ENCODE measurements at regions not wholly inside any gene's neighbourhood (a gene's known extent, or its start where the extent isn't known, plus 50 kb on each side); places are given as distances from the start of the nearest gene placed in this dataset.

DNA sequence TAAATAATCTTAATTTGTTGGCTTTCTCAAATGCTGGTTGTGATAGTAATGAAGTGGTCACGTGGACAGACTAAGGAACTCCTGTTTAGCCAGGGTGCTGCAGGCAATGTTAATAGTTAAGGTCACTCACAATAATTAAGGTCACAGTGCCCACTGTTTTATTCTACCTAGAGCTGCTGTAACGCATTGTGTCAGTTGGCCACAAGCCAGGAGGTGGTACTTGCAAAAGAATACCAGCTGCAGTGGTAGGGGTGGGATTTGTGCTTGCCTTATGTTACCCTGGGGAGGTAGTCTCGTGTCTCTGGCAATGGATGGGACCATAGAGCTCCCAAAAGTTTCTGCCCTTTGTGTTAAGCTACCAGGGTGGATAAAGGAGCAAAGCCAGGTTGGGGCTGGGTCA is 969.1 kb upstream of the CDH8 start:
- Histone ChIP-seq H3K36me3 (ENCODE audit: insufficient read depth, low read length) (no peaks in the 10 kb centered on the region), H3K9ac (ENCODE audit: low read depth, low read length) (no peak overlapping the region), H3K4me1 (ENCODE audit: insufficient read depth, low read length) (no peaks in the 10 kb centered on the region), H3K9me3 (ENCODE audit: control insufficient read depth, insufficient read depth, low read length) (peaks cover 3% of the 10 kb centered on the region; the same call in 1 of the 2 replicates)

DNA sequence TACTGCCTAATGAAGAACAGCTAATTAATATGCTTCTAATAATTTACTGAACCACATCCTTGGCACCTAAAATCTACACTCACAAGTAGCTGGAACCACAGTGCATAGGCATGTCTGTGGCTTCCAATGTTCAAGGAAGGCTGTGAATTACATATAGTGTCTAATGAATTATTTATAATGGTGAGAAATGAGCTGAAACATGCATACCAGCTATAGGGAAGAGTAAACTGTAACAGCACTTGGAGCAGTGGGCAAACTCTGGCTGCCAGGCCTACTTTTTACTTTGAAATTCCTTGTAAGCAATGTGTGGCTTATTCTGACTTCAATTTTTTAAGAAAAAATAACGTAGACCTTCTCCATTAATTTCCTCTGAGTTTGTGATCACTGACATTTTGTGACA is 953.2 kb upstream of the CDH8 start:
- no peaks in the 10 kb centered on the region for H3K4me1 ChIP-seq (ENCODE audit: insufficient read depth, low read length)
- H3K36me3 ChIP-seq (ENCODE audit: insufficient read depth, low read length) = no peaks in the 10 kb centered on the region
- H3K9ac ChIP-seq (ENCODE audit: low read depth, low read length) = no peak overlapping the region
- 0 out of 2 replicates have a peak, but pooled peaks cover 5% of the 10 kb centered on the region for H3K9me3 ChIP-seq (ENCODE audit: control insufficient read depth, insufficient read depth, low read length)

DNA sequence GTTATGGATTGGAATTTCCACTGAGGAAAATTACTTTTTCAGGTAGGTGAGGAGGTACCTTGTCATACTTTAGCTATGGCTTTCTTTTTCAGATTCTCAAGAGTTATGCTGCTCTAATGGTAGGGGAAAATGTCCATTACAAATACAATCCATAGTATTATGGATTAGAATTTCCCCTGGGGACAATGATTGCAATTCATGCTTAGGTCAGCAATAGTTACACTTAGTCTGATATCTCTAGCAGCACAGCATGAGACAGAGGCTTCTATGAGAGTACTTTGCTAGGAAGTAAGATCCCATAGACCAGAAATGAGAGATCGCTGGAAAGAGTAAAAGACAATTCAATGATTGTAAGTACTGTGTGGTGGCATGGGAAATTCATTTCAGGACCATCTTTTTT is 949.5 kb upstream of the CDH8 start:
- H3K4me1 ChIP-seq (ENCODE audit: insufficient read depth, low read length) = no peaks in the 10 kb centered on the region
- H3K9ac ChIP-seq (ENCODE audit: low read depth, low read length) = no peak overlapping the region
- no peaks in the 10 kb centered on the region for H3K36me3 ChIP-seq (ENCODE audit: insufficient read depth, low read length)
- H3K9me3 ChIP-seq (ENCODE audit: control insufficient read depth, insufficient read depth, low read length) = 0 out of 2 replicates have a peak, but pooled peaks cover 5% of the 10 kb centered on the region

DNA sequence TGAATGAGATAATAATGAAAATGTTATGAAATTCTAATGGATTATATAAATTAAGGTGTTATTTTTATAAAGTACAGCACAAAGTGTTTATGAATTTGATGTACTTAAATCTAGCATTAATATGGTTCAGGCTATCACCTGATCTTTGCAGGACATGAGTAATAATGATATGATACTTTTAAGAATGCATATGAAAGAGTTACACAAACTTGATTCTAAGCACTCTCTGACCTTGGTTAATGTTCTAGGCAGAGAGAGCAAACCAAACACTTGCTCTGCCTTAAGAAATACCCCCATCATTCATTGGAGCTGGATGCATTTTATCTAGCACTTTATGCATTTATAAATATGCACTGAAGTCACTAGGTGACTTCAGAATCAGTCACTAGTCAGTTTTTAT is 942.2 kb upstream of the CDH8 start:
- no peaks in the 10 kb centered on the region for H3K9me3 ChIP-seq (ENCODE audit: control insufficient read depth, insufficient read depth, low read length)
- H3K4me1 ChIP-seq (ENCODE audit: insufficient read depth, low read length) = peaks cover 7% of the 10 kb centered on the region; the same call in 1 of the 2 replicates
- H3K36me3 ChIP-seq (ENCODE audit: insufficient read depth, low read length) = no peaks in the 10 kb centered on the region
- no peak overlapping the region for H3K9ac ChIP-seq (ENCODE audit: low read depth, low read length)

DNA sequence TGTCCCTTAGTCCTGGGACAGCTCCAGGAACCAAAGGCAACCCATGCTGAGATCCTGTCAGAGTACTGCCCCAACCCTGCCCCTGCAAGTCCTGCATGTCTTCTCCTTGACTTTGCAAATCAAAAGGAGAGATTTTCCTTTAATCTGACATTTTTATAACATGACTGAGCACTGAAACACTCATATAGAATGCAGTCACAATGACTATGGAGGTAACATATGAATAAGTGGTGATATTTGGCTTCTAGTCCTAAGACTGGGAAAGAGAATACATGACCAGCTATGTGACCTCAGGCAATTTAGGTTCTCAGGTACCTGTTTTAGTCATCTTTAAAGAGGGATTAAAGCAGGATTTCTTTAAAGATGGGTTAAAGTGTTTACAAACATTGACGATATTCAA is 941.6 kb upstream of the CDH8 start:
- Histone ChIP-seq H3K9ac (ENCODE audit: low read depth, low read length) (no peak overlapping the region), H3K9me3 (ENCODE audit: control insufficient read depth, insufficient read depth, low read length) (no peaks in the 10 kb centered on the region), H3K4me1 (ENCODE audit: insufficient read depth, low read length) (peaks cover 7% of the 10 kb centered on the region; the same call in 1 of the 2 replicates), H3K36me3 (ENCODE audit: insufficient read depth, low read length) (no peaks in the 10 kb centered on the region)

DNA sequence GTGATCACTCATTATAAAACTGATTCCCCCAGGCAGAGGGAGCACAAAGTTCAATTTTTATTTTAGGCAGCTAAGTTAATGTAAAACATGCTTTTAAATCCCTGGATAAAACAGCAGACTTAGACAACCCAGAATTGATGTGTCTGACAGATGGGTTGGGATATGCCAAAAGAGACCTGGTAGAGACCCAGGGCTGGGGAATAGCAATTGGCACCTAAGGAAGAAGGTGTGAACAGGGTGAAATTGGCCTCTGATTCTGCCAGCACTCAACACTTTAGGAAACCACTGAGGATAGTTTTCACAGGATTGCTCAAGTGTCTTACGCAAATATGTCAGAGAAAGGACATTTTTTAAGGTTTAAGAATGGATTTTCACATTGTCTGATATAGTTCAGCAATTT is 938.2 kb upstream of the CDH8 start:
- Histone ChIP-seq H3K4me1 (ENCODE audit: insufficient read depth, low read length) (peaks cover 7% of the 10 kb centered on the region; the same call in 1 of the 2 replicates), H3K36me3 (ENCODE audit: insufficient read depth, low read length) (no peaks in the 10 kb centered on the region), H3K9me3 (ENCODE audit: control insufficient read depth, insufficient read depth, low read length) (no peaks in the 10 kb centered on the region), H3K9ac (ENCODE audit: low read depth, low read length) (no peak overlapping the region)

DNA sequence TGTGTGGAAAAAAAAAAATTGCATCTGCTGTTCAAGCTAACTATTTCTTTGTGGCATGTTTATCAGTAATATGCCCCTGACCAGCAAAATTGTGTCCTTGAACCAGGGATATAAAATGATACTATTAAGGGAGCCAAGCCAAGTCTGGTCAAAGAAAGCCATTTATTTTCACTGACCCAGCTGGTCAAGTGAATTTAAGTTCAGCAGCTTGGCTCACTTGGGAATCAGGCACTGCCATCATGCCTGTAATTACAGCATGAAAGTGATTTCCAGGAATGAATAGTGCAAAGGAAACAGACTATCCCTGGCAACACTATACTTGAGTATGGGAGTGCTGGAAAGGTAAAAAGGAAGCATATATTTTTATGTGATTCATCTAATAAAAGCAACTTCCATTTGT is 934.6 kb upstream of the CDH8 start:
- no peaks in the 10 kb centered on the region for H3K4me1 ChIP-seq (ENCODE audit: insufficient read depth, low read length)
- no peak overlapping the region for H3K9ac ChIP-seq (ENCODE audit: low read depth, low read length)
- no peaks in the 10 kb centered on the region for H3K9me3 ChIP-seq (ENCODE audit: control insufficient read depth, insufficient read depth, low read length)
- no peaks in the 10 kb centered on the region for H3K36me3 ChIP-seq (ENCODE audit: insufficient read depth, low read length)

DNA sequence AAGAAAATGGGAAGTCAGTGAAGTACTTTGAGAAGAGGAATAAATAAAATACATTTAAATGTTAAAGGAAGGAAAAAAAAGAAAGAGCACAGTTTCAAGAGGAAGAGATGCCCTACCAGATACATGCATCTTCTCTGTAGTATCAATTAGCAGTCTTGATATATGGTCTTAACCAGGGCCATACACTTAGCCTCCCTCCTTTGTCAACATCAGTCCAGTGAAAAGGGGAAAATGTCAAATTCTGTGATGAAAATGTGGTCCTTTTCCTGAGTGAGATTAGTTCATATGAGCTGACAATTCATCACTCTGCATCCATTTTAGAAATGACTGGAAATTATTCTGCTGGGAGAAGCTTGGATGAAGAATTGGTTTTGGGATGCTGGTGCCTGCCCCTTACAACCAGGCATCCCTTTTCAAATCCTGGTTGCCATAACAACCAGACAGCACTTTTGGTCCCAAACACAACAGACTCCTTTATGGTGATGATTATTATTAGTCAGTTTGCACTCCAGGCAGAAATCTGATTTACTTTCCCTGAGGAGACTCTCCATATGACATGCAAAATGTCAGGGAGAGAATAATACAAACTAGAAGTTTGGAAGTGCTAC is 933.6 kb upstream of the CDH8 start:
- no peak overlapping the region for H3K9ac ChIP-seq (ENCODE audit: low read depth, low read length)
- no peaks in the 10 kb centered on the region for H3K9me3 ChIP-seq (ENCODE audit: control insufficient read depth, insufficient read depth, low read length)
- no peaks in the 10 kb centered on the region for H3K4me1 ChIP-seq (ENCODE audit: insufficient read depth, low read length)
- H3K36me3 ChIP-seq (ENCODE audit: insufficient read depth, low read length) = no peaks in the 10 kb centered on the region

DNA sequence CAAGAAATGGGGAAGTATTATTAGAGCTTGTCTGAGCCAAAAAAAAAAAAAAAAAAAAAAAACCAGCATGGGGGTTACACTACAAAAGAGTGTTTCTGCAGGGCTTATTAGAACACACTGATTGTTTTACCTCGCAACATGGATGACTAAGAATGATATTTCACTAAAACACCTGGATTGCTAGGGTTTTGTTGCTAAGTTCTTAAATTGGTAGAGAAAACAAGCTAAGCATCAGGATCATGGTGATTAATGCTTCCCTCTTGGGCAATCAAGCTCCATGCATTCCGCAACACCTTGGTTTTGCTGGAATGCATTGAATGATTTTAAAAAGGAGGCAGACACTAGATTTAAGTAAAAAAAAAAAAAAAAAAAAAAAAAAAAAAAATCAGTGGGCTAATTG is 931.4 kb upstream of the CDH8 start:
- Histone ChIP-seq H3K9me3 (ENCODE audit: control insufficient read depth, insufficient read depth, low read length) (no peaks in the 10 kb centered on the region), H3K36me3 (ENCODE audit: insufficient read depth, low read length) (no peaks in the 10 kb centered on the region), H3K9ac (ENCODE audit: low read depth, low read length) (no peak overlapping the region), H3K4me1 (ENCODE audit: insufficient read depth, low read length) (no peaks in the 10 kb centered on the region)

DNA sequence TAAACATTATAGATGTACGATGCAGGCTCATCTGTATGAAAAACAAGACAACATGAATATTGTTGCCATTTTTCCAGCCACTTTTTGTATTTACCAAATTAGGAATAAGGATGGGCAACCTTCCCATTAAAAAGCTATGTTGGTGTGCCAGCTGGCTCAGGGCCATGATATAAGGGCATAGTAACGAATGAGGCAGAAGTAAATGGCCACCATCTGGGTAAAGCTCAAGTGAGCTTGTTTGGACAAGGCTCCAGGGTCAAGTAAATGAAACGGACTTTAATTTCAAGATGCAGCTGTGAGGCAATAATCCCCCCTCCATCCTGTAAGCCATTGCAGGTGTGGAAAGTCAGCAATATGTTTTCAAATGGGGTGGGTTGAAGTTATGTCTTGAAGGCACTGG is 930.9 kb upstream of the CDH8 start:
- no peaks in the 10 kb centered on the region for H3K9me3 ChIP-seq (ENCODE audit: control insufficient read depth, insufficient read depth, low read length)
- H3K9ac ChIP-seq (ENCODE audit: low read depth, low read length) = no peak overlapping the region
- H3K4me1 ChIP-seq (ENCODE audit: insufficient read depth, low read length) = no peaks in the 10 kb centered on the region
- no peaks in the 10 kb centered on the region for H3K36me3 ChIP-seq (ENCODE audit: insufficient read depth, low read length)

DNA sequence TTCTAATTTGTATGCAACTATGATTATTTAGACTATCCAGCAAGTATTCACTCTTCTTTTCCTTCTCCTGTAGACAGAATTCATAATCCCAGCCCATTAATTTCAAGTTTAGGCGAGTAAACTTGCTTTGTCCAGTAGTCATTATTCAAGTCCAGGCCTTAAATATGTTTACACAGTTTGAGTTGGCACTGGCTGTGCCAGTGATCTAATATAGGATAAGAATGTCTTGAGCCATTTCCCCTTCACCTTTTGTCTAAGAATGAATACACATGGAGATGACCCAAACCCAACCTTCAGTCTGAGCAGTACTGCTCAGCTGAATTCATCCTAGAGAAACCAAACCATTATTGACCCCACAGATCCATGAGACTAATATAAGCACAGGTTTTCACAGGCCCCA is 930.4 kb upstream of the CDH8 start:
- Histone ChIP-seq H3K9ac (ENCODE audit: low read depth, low read length) (no peak overlapping the region), H3K36me3 (ENCODE audit: insufficient read depth, low read length) (no peaks in the 10 kb centered on the region), H3K4me1 (ENCODE audit: insufficient read depth, low read length) (no peaks in the 10 kb centered on the region), H3K9me3 (ENCODE audit: control insufficient read depth, insufficient read depth, low read length) (no peaks in the 10 kb centered on the region)

DNA sequence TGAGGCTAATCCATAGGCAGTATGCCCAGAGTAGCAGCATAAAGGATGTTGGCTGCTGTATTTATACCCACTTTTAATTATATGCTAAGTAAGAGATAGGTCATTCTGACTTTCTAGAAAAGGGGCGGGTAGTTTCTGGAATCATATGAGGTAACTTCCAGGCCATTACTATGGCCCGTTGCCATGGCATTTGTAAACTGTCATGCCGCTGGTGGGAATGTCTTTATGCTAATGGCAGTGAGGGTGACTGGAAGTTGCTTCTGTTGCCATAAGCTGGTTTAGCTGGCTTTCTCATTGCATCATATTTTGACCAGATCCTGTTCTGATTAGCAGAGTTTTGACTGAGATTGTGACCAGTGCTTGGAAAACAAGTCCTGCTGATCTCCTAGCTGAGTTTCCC is 929.6 kb upstream of the CDH8 start:
- H3K9me3 ChIP-seq (ENCODE audit: control insufficient read depth, insufficient read depth, low read length) = no peaks in the 10 kb centered on the region
- H3K9ac ChIP-seq (ENCODE audit: low read depth, low read length) = no peak overlapping the region
- H3K4me1 ChIP-seq (ENCODE audit: insufficient read depth, low read length) = no peaks in the 10 kb centered on the region
- H3K36me3 ChIP-seq (ENCODE audit: insufficient read depth, low read length) = no peaks in the 10 kb centered on the region

DNA sequence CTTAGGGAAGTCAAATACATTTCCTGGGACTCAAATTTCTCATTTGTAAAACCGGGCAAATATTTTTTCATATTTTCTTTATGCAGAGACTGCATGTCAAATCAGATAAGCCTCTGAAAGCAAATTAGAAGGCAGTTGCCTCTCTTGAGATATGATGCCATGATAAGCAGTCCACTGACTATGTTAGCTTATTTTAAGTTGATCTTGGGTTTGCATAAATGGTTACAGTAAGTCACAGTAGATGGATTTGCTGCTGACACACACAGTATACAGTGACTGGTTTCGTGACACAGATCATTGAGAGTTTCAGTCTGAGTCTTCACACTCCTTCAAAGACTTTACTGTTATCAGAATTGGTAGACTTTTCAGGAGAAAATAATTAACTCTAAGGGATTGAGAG is 927.6 kb upstream of the CDH8 start:
- Histone ChIP-seq H3K9ac (ENCODE audit: low read depth, low read length) (no peak overlapping the region), H3K4me1 (ENCODE audit: insufficient read depth, low read length) (no peaks in the 10 kb centered on the region), H3K36me3 (ENCODE audit: insufficient read depth, low read length) (no peaks in the 10 kb centered on the region), H3K9me3 (ENCODE audit: control insufficient read depth, insufficient read depth, low read length) (no peaks in the 10 kb centered on the region)

DNA sequence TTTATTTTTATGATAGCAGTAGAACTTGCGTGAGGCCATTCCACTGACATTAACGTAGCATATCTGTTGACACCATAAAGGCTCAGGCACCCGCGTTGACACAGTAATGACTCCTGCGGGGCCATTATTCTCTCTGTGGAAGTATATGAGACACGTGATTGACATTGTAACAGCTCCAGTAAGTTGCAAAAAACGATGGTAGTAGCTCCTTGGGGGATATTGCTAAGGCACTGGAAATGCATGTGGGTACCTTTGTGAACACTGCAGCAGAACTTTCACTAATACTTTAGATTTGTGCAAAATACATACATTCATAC is 918.8 kb upstream of the CDH8 start:
- no peaks in the 10 kb centered on the region for H3K36me3 ChIP-seq (ENCODE audit: insufficient read depth, low read length)
- H3K9ac ChIP-seq (ENCODE audit: low read depth, low read length) = no peak overlapping the region
- no peaks in the 10 kb centered on the region; the same call in 1 of the 2 replicates for H3K9me3 ChIP-seq (ENCODE audit: control insufficient read depth, insufficient read depth, low read length)
- peaks cover 23% of the 10 kb centered on the region for H3K4me1 ChIP-seq (ENCODE audit: insufficient read depth, low read length)

DNA sequence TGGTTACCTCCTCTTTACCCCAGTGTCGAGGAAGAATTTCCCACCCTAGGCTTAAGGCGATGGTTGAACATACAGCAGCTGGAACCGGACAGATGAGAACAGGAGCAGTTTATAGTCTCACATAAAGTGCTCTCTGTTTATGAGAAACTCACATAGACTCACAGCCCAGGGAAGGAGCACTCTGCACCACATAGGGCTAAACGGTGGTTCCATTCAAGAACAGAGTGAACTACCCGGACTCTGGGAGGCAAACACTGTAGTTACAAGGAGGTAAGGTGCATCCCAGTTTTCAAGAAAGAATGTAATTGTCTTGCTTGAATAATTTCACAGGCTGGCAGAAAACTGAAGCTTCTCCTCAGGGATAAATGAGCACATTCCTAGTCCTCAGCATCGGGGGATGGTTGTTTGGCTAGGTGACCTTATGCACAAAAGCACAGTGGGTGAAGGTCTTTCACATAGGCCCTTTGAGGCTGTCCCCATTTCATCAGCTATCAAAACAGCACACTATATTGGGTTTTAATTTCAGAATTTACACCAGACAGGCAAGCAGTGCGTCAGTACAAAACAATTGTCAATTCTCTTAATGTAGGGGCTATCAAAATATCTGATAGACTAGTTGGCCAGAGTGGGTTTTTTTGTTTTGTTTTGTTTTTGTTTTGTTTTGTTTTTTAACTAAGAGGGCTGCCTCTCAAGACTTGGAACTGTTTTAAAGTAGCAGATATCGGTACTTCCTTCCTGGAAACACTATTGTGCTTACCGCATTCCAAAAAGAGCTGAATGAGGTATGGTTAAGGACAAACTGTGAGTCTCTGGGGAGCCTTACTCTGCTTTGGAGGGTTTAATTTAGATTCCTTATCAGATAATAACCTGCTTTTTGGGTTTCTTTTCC is 918.1 kb upstream of the CDH8 start:
- Histone ChIP-seq H3K4me1 (ENCODE audit: insufficient read depth, low read length) (peaks cover 29% of the 10 kb centered on the region), H3K9ac (ENCODE audit: low read depth, low read length) (no peak overlapping the region), H3K9me3 (ENCODE audit: control insufficient read depth, insufficient read depth, low read length) (no peaks in the 10 kb centered on the region; the same call in 1 of the 2 replicates), H3K36me3 (ENCODE audit: insufficient read depth, low read length) (no peaks in the 10 kb centered on the region)
